Spleen (tissue), 11 donors: ENCODE measurements at regions not wholly inside any gene's neighbourhood (a gene's known extent, or its start where the extent isn't known, plus 50 kb on each side); places are given as distances from the start of the nearest gene placed in this dataset.

Experiments used
- DNase-seq: peaks from one replicate; pipeline ENCODE4 v3.0.0-alpha.2; 2020
- H3K27ac ChIP-seq, 8 donors: fragments of 200-600 bp; sonication (generic) in 7 of 8; 1 replicate in 4 of 8; 2 replicates in 4 of 8; pipeline versions ENCODE4 v1.5.0 to v1.8.0; 2016 to 2021; ENCODE audit warnings: inconsistent platforms in 4 of 8, mild to moderate bottlenecking in 4 of 8, moderate library complexity in 1 of 8
- H3K27me3 ChIP-seq, 7 donors: fragments of 200-600 bp; sonication (generic) in 6 of 7; replicated peaks in 1 of 7; 1 replicate in 4 of 7; 2 replicates in 3 of 7; pipeline versions ENCODE4 v1.5.0 to v1.8.0; 2016 to 2021; ENCODE audit warnings: inconsistent platforms in 3 of 7, mild to moderate bottlenecking in 1 of 7
- H3K36me3 ChIP-seq, 6 donors: fragments of 200-600 bp; sonication (generic) in 5 of 6; 1 replicate in 4 of 6; 2 replicates in 2 of 6; pipeline versions ENCODE4 v1.5.0 to v1.8.0; 2016 to 2021; ENCODE audit warnings: inconsistent platforms in 2 of 6
- H3K4me1 ChIP-seq, 6 donors: fragments of 200-600 bp; sonication (generic) in 5 of 6; 1 replicate in 3 of 6; 2 replicates in 3 of 6; pipeline versions ENCODE4 v1.5.0 to v1.8.0; 2016 to 2021; ENCODE audit warnings: inconsistent platforms in 3 of 6
- H3K4me3 ChIP-seq, 8 donors: fragments of 200-600 bp; sonication (generic) in 7 of 8; 1 replicate in 4 of 8; 2 replicates in 4 of 8; pipeline versions ENCODE4 v1.5.0 to v1.8.0; 2016 to 2021; ENCODE audit warnings: inconsistent platforms in 4 of 8, mild to moderate bottlenecking in 4 of 8, moderate library complexity in 2 of 8
- H3K9me3 ChIP-seq, 8 donors: fragments of 200-600 bp; sonication (generic) in 7 of 8; 1 replicate in 4 of 8; 2 replicates in 4 of 8; pipeline versions ENCODE4 v1.5.0 to v1.8.0; 2016 to 2021; ENCODE audit warnings: inconsistent platforms in 4 of 8
- POLR2A ChIP-seq, 3 donors: fragments of 450-650 bp; IDR thresholded peaks; one replicate each; pipeline ENCODE4 v1.5.1; 2017; ENCODE audit warnings: antibody characterized with exemption in 3 of 3, mild to moderate bottlenecking in 1 of 3
- POLR2AphosphoS5 ChIP-seq, 3 donors: sonication (generic); formaldehyde crosslinking; IDR thresholded peaks; one replicate each; pipeline ENCODE4 v1.5.1; 2017; ENCODE audit warnings: antibody characterized with exemption in 3 of 3
- WGBS, 5 donors: extraction: QIAGEN DNeasy Blood & Tissue Kit in 3 of 5; methylation state at CpG; one replicate each; pipeline versions ENCODE4 v1.1.5 to v1.1.7; 2013 to 2018; 5-methylcytosine and 5-hydroxymethylcytosine counted together
- intact Hi-C: fragments of 100-400 bp; cut with DNase I; formaldehyde crosslinking; loops from one replicate; pipeline ENCODE4 v1.15.0; 2023; ENCODE audit warnings: low total_unique reads
- TF ChIP-seq, protein P1 (sequence below), 11 experiments: fragments of 200-600 bp in 7 of 11; fragments of 450-650 bp in 4 of 11; sonication (generic) in 4 of 11; IDR thresholded peaks in 8 of 11; conservative IDR thresholded peaks in 3 of 11; 1 replicate in 7 of 11; 2 replicates in 4 of 11; pipeline versions ENCODE4 v1.4.0 to v1.8.0; 2016 to 2021; ENCODE audit warnings: antibody characterized with exemption in 11 of 11, inconsistent platforms in 4 of 11, mild to moderate bottlenecking in 1 of 11
- donor health status: healthy with polysubstance abuse.
- donor health status: DM: no; HTN: no; CAD: no; lungs with moderate emphysema.
- donor health status: DM: no; HTN: no; CAD: no.
- donor health status: Bipolar disorder and iron deficiency.
- donor health status: healthy.
- donor health status: DM: no; HTN: no; CAD: no.
- donor health status: DM: yes; HTN: yes; CAD: no.

DNA sequence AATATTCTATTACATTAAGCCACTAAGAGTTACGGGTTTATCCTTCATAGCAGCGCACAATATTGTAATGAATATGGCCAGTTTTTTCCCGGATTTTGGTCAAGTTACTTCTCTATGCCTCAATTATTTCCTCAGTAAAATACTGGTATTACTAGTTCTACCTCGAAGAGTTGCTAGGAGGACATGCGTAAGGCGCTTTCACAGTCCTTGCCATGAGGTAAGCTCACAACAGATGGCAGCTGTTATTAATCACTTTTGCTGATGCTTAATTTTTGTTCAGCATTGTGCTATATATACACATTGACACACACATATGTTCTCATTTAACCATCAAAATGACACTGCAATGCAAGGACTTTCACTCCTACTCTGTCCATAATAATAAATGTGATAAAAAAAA, 101.5 kb downstream of the SCG2 start:
- Histone ChIP-seq H3K9me3 (no peaks in the 10 kb centered on the region), H3K36me3 (no peaks in the 10 kb centered on the region), H3K27me3 (no peaks in the 10 kb centered on the region), H3K4me3 (no peak overlapping the region), H3K4me1 (no peaks in the 10 kb centered on the region), H3K27ac (no peak overlapping the region)
- intact Hi-C loops: no loop called here
- no peak for TF ChIP-seq POLR2AphosphoS5 (IDR thresholded peaks at IDR 0.05)
- no peak for TF ChIP-seq POLR2A (IDR thresholded peaks at IDR 0.05)
- TF ChIP-seq, protein P1, sequence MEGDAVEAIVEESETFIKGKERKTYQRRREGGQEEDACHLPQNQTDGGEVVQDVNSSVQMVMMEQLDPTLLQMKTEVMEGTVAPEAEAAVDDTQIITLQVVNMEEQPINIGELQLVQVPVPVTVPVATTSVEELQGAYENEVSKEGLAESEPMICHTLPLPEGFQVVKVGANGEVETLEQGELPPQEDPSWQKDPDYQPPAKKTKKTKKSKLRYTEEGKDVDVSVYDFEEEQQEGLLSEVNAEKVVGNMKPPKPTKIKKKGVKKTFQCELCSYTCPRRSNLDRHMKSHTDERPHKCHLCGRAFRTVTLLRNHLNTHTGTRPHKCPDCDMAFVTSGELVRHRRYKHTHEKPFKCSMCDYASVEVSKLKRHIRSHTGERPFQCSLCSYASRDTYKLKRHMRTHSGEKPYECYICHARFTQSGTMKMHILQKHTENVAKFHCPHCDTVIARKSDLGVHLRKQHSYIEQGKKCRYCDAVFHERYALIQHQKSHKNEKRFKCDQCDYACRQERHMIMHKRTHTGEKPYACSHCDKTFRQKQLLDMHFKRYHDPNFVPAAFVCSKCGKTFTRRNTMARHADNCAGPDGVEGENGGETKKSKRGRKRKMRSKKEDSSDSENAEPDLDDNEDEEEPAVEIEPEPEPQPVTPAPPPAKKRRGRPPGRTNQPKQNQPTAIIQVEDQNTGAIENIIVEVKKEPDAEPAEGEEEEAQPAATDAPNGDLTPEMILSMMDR (IDR thresholded peaks at IDR 0.05 in 8 of 11, conservative IDR thresholded peaks at IDR 0.05 in 3 of 11): no peak
- WGBS, 5 donors: 88 to 95% (median 91%) methylated on average over 6 of the region's 6 CpGs
- DNase-seq: no peak

DNA sequence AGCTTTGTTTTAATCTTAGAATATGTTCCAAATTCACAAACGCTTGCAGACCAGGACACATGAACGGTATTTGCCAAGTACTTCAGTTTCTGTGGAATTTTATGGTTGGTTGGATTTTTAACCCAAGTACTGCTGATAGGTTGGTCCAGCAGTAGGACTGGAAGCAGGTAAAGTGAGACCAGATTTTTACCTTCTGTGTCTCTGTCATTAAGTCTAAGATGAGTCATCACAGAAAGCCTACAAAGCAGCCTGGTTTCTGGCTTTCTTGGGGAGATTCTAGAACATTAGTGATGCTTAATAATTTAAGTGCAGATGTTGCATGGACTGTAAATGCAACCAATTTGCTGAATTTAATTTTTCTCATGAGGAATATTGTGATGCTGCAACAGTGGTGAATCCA, 100.5 kb downstream of the SCG2 start:
- WGBS, 5 donors: 72 to 89% (median 83%) methylated on average over 2 of the region's 2 CpGs
- DNase-seq: no peak

DNA sequence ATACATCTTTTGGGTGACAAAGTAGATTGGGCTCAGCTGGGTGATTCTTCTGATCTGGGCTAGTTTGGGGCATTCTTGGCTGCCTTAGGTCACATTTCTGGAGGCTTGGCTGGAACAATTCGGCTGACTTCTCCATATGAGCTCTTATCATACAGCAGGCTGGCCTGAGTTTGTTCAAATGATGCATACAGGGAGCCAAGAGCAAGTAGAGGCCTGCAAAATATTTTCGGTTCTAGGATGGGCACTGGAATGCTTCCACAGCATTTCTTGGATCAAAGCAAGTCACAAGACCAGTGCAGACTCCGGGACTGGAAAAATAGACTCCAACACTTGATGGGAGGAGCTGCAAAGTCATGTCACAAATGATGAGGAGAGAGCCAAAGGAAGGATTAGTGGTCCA, 98.4 kb downstream of the SCG2 start:
- Histone ChIP-seq H3K36me3 (no peaks in the 10 kb centered on the region), H3K9me3 (no peaks in the 10 kb centered on the region), H3K27me3 (no peaks in the 10 kb centered on the region), H3K4me3 (no peak overlapping the region), H3K4me1 (no peaks in the 10 kb centered on the region), H3K27ac (no peak overlapping the region)
- DNase-seq: no peak
- TF ChIP-seq POLR2AphosphoS5 (IDR thresholded peaks at IDR 0.05) (no peak), POLR2A (IDR thresholded peaks at IDR 0.05) (no peak)
- TF ChIP-seq, protein P1 (IDR thresholded peaks at IDR 0.05 in 8 of 11, conservative IDR thresholded peaks at IDR 0.05 in 3 of 11): no peak
- WGBS, 5 donors: 57 to 69% (median 64%) methylated on average over 3 of the region's 3 CpGs
- intact Hi-C loops: no loop called here

More for the DNA sequence above, 100.5 kb downstream of the SCG2 start:
- Histone ChIP-seq H3K27ac (no peak overlapping the region), H3K4me1 (no peaks in the 10 kb centered on the region), H3K4me3 (no peak overlapping the region), H3K27me3 (no peaks in the 10 kb centered on the region), H3K36me3 (no peaks in the 10 kb centered on the region), H3K9me3 (no peaks in the 10 kb centered on the region)
- intact Hi-C loops: no loop called here
- no peak for TF ChIP-seq POLR2AphosphoS5 (IDR thresholded peaks at IDR 0.05)
- no peak for TF ChIP-seq POLR2A (IDR thresholded peaks at IDR 0.05)
- TF ChIP-seq, protein P1 (IDR thresholded peaks at IDR 0.05 in 8 of 11, conservative IDR thresholded peaks at IDR 0.05 in 3 of 11): no peak

DNA sequence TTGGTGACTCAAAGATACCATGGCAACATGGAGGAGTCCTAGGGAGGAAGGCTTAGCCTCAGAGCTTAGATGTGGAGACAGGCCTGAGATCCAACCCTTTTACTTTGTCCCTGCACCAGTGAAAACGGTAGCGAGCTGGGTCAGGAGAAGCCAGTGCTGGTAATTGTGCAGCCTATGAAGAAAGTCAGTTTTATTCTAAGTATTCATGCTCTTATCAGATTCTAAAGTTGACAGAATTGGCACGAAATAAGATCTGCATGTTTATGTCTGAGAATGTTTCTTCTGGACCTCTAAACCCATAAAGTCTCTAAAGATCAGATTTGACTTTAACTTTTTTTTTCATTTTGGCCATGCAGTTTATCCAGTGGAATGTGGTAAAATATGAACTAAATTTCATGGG, 93.8 kb downstream of the SCG2 start:
- DNase-seq: no peak

More for the DNA sequence above, 93.8 kb downstream of the SCG2 start:
- Histone ChIP-seq H3K27ac (no peak overlapping the region), H3K9me3 (no peaks in the 10 kb centered on the region), H3K27me3 (peaks cover 0 to 12% (median 0%) of the 10 kb centered on the region in 7 donors), H3K4me3 (no peak overlapping the region), H3K4me1 (no peaks in the 10 kb centered on the region), H3K36me3 (no peaks in the 10 kb centered on the region)
- 55 to 79% (median 67%) methylated on average over 3 of the region's 3 CpGs for WGBS, 5 donors
- intact Hi-C loops: no loop called here
- no peak for TF ChIP-seq POLR2AphosphoS5 (IDR thresholded peaks at IDR 0.05)
- no peak for TF ChIP-seq POLR2A (IDR thresholded peaks at IDR 0.05)
- TF ChIP-seq, protein P1 (IDR thresholded peaks at IDR 0.05 in 8 of 11, conservative IDR thresholded peaks at IDR 0.05 in 3 of 11): no peak
